HG03135 (cell line): ENCODE measurements at regions not wholly inside any gene's neighbourhood (a gene's known extent, or its start where the extent isn't known, plus 50 kb on each side); places are given as distances from the start of the nearest gene placed in this dataset.

Experiments used
- ATAC-seq: cut with Tn5 transposase; IDR thresholded peaks from one replicate; pipeline ENCODE4 v1.9.1; 2021; ENCODE audit warnings: mild to moderate bottlenecking, moderate library complexity; ENCODE audit not compliant: unreplicated experiment

DNA sequence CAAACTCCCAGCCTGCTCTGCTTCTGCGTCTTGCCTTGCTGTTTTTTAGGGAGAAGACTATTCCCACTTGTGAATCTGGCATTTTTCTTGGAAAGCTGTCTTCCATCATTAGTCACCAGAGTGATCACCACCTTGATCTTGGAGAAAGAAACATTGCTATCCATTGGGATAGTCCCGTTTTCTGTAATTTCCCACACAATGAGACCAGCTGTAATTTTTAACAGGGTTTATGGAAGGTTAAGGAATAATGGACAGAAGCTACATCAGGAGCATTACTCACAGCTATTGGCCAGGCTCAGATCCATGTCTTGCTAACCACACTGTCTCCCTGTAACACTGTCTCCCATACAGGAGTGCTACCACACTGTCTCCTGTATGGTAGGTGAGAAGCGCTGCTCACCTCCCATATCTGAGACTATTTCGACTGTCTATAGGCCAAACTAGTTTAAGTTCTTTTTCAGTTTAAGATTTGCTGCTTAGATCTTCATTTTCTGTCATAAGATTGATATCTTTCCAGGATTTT, 523.0 kb downstream of the SPRY1 start:
- no peak for ATAC-seq

GRCh38 chr4:123921339-123921738, 524.7 kb downstream of the SPRY1 start:
- ATAC-seq: no peak

GRCh38 chr4:123922847-123923246, 526.3 kb downstream of the SPRY1 start:
- no peak for ATAC-seq

- ATAC-seq: no peak
Measured at GRCh38 chr4:123924536-123924935, 527.9 kb downstream of the SPRY1 start.

- no peak for ATAC-seq
Measured at GRCh38 chr4:123929565-123929964, 533.0 kb downstream of the SPRY1 start.

GRCh38 chr4:123930996-123931395, 534.4 kb downstream of the SPRY1 start:
- no peak for ATAC-seq

DNA sequence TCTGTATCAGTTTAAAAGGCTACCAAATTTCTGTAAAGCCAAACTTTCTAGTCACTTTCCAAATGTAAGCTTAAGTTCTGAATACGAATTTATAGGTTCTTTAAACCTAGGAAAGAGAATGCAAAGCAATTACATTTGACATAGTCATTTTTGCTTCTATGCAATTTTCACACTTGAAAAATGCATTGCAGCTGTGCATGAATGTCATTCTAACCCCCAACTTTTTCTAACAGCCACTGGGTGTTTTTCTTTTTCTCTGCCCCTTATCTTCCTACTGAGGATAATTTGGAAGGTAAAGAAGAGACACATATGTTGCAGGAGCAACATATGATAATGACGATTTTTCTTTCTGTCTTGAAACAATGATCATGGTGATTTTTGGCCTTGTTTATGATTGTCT, 537.5 kb downstream of the SPRY1 start:
- no peak for ATAC-seq

- ATAC-seq: no peak
Measured at GRCh38 chr4:123936621-123937043, 540.0 kb downstream of the SPRY1 start.

DNA sequence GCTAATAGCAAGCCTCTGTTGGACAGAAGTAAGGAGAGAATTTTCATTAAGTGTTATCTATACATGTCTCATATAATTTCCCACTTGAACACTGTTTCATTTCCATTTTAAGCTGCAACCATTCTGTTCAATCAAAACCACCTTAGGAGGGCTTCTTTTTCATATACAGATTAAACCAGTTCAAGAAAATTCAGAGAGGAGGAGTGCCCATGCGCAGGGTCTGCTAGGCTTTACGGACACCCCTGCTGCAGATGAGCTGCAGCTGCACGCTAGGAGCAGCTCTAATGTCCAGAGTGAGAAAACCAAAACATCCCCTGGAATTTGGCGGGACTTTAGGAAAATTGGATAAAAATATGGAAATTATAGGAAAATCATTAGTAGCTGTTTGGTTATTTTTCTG, 541.0 kb downstream of the SPRY1 start:
- no peak for ATAC-seq

DNA sequence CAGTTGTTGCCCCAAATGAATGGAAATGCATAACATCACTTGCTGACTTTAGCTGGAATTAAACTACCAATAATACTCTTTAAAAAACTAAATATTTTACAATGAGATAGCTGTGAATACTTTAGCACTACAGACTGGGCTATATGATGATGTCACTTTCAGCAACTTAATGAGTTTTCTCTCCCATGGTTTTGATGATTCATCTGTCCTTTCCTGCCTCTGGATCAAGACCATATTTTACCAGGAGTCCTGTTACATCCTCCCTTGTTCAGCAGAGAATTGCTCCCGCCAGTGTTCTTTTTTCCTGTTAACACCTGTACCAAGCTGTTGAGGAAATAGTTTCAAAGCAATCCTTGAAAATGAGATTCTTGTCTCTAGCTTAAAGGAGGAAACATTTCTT, 543.0 kb downstream of the SPRY1 start:
- ATAC-seq: no peak

- no peak for ATAC-seq
Measured at GRCh38 chr4:123940604-123941003, 544.0 kb downstream of the SPRY1 start.

DNA sequence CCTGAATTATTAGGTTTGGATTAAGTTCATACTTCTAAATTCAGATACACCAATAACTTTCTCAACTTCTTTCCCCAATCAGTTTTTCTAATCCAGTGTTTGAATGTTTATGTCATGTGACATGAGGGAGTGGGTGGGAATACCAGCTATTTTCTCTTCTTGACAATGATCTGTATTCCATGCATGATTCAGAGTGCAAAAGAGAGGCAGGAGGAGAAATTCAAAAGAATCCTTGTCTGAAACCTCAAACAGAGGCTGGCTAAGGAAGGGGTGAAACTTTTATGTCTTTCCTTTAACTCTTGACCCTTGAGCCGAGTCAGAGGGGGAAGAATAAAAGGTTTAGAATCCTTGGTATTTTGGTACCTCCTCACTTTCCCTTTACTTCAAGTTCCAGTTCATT, 544.7 kb downstream of the SPRY1 start:
- no peak for ATAC-seq

DNA sequence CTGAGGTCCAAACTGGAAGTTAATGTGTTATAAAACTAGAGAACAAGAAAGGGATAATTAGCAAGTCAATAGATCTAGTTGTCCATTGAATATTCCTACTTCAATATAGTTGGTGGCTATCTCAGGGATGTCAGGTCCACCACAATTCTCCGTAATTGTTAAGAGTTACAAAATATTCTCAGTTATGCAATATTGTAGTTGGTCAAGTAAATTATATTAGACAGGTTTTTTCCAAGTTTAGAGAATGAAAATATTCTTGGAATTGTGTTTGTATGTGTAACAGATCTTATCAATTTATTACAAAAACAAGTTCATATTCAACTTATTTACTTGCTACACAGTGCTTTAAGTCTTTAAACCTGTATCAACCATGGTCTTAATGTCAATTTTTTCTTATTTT, 547.4 kb downstream of the SPRY1 start:
- ATAC-seq: no peak

DNA sequence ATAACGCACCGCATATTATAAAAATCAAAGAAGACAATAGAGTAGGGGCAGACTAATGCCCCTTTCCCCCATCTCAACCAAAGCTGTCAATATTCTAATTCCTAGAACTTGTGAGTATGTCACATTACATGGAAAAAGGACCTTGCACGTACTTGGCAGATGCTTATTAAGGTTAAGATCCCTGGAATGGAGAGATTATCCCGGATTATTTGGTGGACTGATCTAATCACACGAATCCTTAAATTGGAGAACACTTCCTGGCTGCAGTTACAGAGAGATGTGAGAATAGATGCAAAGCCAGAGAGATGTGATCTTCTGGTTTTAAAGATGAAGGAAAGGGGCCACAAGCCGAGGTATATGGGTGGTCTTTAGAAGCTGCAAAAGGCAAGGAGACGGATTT, 548.7 kb downstream of the SPRY1 start:
- no peak for ATAC-seq

DNA sequence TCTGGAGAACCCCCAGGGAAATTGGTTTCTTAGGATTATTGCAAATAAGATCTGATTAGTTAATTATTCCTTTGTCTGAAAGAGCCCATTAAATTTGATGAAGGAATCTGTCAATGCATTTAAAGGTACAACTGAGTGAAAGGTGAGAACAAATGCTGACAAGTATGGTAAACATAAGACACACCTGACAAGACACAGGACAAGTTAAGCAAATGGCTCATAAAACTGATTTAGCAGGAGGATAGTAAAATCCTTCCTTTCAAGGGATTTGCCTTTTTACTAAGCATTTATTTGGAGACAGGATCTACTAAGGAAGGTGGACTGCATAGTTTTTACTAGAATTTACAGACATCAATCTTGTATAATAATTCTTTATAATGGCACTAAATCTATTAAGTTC, 553.9 kb downstream of the SPRY1 start:
- no peak for ATAC-seq

- ATAC-seq: no peak
Measured at GRCh38 chr4:123952530-123953274, 556.1 kb downstream of the SPRY1 start.

- ATAC-seq: no peak
Measured at GRCh38 chr4:123953566-123953965, 557.0 kb downstream of the SPRY1 start.

- no peak for ATAC-seq
Measured at GRCh38 chr4:123954220-123954619, 557.6 kb downstream of the SPRY1 start.

GRCh38 chr4:123955167-123955800, 558.7 kb downstream of the SPRY1 start:
- no peak for ATAC-seq

DNA sequence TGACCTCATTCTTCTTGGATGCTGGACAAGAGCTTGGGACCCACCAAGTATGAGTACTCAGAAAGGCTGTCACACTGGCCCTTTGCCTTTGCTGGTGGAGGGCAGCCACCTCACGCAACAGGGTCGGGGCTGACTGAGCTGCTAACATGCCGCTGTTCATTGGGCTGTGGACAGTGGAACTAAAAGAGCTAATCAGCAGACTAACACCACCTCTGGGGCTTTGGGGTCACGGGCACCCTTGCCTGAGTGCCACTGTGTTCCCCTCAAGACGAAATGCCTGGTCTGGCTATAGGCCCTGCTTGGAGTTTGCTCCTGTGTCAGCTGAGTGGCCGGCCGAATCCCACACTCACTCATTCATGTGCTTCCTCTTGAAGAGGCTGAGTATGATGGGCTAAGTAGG, 559.6 kb downstream of the SPRY1 start:
- no peak for ATAC-seq

DNA sequence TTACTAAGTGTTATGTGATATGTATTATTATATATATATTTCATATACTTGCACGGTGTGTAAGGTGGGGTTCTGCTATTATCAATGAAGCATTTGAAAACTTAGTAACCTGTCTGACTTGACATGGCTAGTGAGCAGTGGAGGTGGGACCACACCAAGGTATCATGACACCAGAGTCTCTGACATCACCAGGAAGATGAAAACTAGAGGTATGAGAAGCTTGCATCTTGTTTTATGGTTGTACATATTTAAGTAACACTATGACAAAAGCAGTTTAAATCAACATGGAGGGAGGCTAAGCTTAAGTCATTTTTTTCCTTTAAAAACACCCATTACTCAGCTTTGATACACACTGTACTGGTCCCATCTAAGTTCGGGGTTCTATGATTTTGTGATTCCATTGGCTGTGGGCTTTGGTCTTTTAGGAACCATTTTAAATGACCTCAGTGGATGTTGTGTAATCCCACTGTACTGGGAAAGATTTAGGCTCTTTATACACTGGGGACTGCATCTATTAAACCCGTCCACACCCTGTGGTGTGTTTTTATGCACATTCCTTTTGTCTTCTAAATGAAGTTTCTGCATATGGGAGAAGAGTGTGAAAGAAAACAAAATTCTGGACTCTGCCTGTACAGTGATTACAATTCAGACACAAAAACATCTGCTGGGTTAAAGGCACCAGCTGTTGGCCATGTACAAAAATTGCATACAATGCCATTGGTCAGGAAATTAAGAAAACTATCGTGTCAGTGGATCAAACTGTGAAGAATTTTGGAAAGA, 570.6 kb downstream of the SPRY1 start:
- no peak for ATAC-seq

GRCh38 chr4:123972031-123972430, 575.4 kb downstream of the SPRY1 start:
- ATAC-seq: no peak
